Epithelial cell of prostate (primary cell): ENCODE measurements at regions not wholly inside any gene's neighbourhood (a gene's known extent, or its start where the extent isn't known, plus 50 kb on each side); places are given as distances from the start of the nearest gene placed in this dataset.
"Not testable (repeated sequence)": the region's sequence is repeated elsewhere in the genome, so short reads cannot be mapped to it uniquely, and the experiment has no call there.

Experiments used
- DNase-seq: peaks from one replicate; pipeline ENCODE4 v3.0.0-alpha.2; 2011; ENCODE audit warnings: low read depth, low spot score
- H3K27ac ChIP-seq: fragments of 450-650 bp; 2 replicates; pipeline ENCODE4 v1.5.1; 2017; ENCODE audit warnings: mild to moderate bottlenecking

DNA sequence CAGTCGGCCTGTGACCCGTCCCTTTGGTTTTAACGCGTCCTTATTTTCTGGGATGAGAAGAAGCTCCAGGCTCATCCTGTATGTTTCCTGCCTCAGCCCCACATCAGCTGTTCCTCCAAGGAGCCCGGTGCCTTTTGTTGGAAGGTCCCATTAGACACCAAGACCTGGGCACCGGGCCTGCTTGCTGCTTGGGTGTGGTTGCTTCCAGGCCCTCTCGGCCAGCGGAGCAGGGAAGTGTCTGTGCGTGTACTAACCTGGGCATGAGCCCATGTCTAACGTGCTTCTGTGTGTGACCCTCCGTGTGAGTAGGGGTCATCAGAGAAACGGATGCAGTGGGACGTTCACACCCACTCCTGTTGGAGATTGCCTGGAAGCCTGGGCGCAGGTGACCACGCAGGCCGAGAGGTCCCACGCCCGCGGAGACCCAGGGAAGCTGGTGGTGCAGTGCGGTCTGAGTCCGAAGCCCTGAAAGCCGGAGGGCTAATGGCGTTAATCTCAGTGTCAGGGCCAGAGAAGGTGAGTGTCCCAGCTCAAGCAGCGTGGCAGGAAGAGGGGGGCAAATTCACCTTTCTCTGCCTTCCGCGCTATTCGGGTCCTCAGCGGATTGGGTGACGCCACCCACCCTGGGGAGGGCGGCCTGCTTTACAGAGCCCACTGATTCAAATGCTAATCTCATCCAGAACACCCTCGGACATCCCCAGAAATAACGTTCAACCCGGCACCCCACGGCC is 131.3 kb downstream of the KIF26A start:
- DNase-seq, H3K27ac ChIP-seq: not testable (repeated sequence)

- no peak overlapping the region for H3K27ac ChIP-seq
- DNase-seq, result no peak
Observed at GRCh38 chr14:104271391-104271790, 133.0 kb downstream of the KIF26A start.

DNA sequence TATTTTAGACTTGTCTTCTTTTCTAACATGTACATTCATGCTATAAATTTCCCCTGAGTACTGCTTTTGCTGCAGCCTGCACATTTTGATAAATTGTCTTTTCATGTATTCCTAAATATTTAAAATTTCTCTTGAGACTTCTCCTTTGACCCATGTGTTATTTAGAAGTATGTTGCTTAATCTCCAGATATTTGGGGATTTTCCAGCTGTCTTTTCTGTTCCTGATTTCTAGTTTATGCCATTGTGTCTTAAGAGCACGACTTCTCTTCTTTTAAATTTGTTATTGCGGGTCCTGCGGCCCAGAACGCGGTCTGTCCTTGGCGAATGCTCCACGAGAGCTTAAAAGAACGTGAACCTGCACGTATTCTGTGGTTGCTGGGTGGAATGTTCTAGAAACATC is 136.4 kb downstream of the KIF26A start:
- no peak for DNase-seq
- no peak overlapping the region for H3K27ac ChIP-seq

DNA sequence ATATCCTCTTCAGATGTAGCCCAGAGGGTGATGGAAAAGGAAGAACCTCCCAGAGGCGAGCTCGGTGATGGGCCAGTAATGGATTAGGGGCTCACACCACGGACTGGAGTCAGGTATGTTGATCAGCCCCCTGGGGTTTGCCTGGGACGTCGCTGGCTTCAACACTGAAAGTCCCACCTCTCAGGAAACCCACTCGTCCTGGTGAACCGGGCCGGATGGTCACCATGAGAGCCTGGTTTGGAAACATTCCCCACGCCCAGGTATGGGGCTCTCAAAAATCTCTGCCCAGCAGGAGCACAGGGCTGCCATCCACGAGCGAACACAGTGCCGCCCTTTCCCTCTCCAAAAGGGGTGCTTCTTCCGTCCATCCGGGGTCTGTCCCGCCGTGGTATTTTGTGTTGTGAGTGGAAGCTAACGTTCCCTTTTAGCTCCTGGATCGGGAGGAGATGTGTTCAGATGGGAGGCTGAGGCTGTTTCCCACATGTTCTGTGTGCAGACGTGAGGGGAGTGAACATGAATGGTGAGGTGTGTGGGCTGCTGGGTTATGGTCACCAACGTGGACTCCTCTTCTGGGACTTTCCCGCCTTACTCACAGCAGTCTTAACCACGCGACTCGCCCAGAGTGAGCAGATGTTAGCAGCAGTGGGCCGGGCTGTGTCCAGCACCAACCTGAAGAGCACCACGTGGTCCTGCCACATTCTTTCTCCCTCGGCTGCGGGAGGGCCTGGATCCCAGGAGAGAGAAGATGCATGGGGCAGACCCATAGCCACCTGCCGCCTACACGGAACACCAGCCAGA is 139.2 kb downstream of the KIF26A start:
- no peak overlapping the region for H3K27ac ChIP-seq
- DNase-seq, result no peak

- no peak overlapping the region for H3K27ac ChIP-seq
Observed at GRCh38 chr14:104278214-104278534, 139.8 kb downstream of the KIF26A start.

GRCh38 chr14:104280085-104280901 is 141.9 kb downstream of the KIF26A start:
- no peak for DNase-seq

More at GRCh38 chr14:104278214-104278534, 139.8 kb downstream of the KIF26A start:
- no peak for DNase-seq

GRCh38 chr14:104280902-104281767 is 142.7 kb downstream of the KIF26A start:
- H3K27ac ChIP-seq, result no peak overlapping the region
- no peak for DNase-seq

More at GRCh38 chr14:104280085-104280901, 141.9 kb downstream of the KIF26A start:
- no peak overlapping the region for H3K27ac ChIP-seq

- no peak overlapping the region for H3K27ac ChIP-seq
- no peak for DNase-seq
Observed at GRCh38 chr14:104281768-104282301, 143.4 kb downstream of the KIF26A start.

DNA sequence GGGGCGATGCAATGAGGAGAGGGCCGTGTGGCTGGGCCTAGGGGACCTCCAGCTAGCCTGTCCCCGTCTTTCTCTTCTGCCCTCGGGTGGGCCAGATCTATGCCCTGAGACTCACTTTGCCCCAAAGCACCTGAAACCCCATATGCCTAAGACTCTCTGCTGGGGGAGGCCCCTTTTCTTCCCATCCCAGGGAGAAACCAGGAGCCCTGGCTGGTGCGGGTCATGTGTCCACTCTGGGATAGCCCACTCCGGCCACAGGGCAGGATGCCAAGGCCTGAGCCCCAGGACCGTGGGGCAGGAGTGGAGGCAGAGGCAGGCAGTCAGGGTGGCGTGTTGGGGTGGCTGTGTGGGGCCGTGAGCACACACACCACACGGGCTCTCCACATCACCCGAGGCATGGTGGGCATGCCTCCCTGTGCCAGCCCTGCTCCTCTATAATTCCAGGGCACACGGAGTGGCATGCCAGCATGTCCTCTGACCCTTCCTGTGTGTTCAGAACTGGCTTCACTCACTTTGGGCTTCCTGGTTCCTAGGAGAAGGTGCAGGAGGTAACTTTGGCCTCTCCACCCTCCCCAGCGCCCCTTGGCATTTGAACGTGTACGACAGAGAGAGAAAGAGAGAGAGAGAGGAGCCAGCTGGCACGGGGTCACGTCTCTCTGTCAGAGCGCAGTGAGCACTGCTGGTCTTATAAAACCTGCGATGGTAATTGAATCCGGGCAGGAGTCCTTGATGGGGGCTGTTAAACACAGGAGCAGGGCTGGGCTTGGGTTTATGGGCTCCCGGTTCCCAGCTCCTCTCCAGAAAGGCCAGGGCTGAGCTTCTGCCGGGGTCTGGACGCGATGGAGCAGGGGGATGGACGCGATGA is 144.2 kb downstream of the KIF26A start:
- no peak for DNase-seq
- H3K27ac ChIP-seq, result no peak overlapping the region

DNA sequence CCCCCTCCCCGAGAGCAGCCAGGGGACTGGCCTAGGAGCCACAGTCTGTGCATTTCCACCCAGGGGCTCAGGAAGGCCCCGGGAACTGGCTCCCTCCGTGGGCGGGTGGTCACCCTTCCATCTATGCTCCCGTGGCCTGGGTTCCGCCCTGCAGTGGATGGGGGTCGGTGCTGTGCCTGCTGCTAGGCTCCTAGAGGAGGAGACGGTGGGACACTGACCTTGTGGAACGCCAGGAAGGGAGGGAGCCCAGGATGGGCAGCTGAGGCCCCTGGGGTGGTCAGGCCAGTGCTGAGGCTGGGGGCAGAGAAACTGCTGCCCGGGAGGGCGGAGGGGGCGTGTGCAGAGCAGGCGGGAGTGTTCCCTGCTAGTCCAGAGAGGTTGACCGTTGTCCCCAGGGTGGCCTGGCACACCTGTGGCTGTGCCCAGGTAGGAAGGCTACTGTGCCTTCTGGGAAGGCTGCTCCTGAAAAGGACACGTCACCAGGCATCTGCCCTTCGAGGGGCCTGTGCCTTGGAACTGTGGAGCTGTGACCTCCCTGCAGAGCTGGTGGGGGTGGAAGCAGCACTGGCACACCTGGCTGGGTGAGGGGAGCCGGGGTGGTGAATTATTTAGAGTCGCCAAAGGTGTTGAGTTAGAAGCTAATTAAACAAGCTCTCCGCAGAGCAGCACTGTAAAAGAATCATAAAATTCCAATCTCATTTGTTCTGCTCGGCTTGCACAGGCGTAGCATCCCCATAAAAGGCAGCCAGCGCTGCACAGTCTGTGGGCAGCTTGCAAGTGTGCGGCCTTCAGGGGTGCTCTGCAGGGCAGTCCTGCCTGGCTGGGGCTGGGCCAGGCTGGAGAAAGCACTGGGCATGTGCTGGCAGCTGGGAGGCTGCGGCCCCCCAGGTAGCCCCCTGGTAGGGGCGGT is 145.1 kb downstream of the KIF26A start:
- DNase-seq, result no peak
- no peak overlapping the region for H3K27ac ChIP-seq

GRCh38 chr14:104284107-104284592 is 145.8 kb downstream of the KIF26A start:
- DNase-seq, result no peak
- H3K27ac ChIP-seq, result no peak overlapping the region

DNA sequence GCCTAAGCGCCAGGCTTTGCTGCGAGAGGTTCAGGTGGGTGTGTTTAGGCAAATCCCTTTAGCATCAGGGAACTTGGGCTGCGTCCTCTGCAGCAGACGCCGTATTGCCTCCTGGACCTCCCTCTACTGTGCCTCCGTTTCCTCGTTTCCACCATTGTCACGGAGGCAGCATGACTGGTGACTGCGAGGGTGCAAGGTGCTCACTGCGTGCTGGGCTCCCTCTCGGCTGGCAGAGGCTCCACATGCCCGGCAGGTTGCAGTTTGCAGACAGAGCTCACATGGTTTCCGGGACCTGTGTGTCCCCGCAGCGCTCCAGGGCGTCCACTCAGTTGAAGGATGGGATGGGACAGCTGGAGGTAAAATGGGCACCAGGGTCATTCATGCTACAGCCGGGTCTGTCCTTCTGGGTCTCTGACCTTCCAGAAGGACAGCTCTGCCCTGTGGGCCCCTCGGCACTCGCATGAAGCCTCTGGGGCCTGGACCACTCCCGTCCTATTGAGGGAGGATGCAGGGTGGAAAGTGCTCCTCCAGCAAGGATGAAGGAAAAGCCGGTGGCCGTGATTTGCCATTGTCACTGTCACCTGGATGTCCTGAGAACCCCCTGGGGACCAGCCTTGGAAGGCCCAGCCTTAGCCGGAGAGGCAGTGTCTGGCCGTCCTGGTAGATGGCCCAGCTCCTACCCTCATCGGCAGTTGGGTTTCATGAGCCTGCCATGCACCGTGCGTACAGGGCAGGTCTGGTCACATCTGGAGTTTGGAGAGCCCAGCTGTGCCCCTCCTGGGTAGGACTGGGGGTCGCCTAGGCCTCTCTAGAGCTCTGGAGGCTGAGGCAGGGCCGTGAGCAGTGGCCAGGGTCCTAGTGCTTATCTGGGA is 146.5 kb downstream of the KIF26A start:
- no peak overlapping the region for H3K27ac ChIP-seq
- no peak for DNase-seq

DNA sequence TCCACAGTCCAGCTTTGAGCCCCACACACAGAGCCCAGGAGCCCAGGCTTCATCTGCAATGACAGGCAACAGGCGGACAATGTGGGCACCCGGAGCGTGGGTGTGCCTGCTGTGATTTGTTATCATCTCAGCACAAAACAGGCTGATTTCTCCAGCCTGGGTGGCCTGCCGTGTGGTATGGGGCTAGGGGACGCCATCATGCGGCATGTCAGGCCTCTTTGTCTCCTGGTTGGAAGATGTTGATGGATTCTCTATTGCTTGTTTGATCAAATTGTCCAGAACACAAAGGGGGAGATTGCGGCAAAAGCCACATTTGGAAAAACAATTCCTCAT is 147.1 kb downstream of the KIF26A start:
- no peak for DNase-seq

DNA sequence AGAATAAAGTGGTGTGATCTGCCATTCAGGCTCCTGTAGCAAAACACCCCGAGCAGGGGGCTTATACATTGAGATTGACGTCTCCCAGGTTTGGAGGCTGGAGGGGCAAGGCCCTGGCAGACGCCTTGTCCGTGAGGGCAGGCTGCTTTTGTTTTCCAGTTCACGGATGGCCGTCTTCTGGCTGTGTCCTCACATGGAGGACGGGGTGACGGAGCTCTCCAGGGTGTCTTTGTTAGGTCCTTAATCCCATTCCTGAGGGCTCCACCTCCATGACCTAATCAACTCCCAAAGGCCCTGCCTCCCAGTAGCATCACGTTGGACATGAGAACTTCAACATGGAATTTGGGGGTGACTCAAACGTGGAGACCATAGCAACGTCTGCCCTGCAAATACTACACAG is 147.7 kb downstream of the KIF26A start:
- DNase-seq, result no peak

More for the DNA sequence above, 147.1 kb downstream of the KIF26A start:
- no peak overlapping the region for H3K27ac ChIP-seq

GRCh38 chr14:104286496-104286895 is 148.1 kb downstream of the KIF26A start:
- H3K27ac ChIP-seq, result no peak overlapping the region
- no peak for DNase-seq

More for the DNA sequence above, 147.7 kb downstream of the KIF26A start:
- H3K27ac ChIP-seq, result no peak overlapping the region

DNA sequence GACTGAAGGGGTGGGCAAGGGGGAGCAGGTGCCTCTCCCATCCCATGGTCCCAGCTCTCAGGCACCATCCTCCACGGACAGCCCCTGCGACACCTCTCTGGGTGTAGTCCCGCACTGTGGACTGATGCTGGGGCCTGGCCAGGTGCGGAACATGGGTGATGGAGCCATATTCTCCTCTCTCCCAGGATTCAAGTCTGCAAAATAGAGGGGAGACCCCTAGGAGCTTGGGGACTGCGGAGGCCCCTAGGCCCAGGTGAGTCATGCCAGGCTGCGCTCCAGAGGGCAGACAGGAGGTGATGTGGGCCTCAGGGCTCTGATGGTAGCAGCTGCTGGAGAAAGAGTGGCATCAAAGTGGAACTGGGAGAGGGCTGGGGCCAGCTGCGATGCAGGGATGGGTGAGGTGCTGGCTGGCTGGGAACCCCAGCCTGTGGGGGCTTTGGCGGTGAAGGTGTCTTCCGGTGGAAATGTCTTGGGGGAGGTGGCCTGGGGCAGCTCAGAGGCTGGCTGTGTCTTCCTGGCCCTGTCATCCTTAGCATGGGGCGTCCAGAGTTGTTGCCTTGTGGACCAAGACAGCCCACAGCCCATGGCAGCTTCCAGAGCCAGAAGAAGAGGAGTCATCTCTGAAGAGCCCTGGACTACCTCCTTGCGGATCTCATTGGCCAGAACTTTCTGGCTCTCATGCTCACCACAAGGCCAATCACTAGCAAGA is 149.1 kb downstream of the KIF26A start:
- DNase-seq, result no peak
- H3K27ac ChIP-seq, result no peak overlapping the region
